AG04450 (cell line): ENCODE measurements at regions not wholly inside any gene's neighbourhood (a gene's known extent, or its start where the extent isn't known, plus 50 kb on each side); places are given as distances from the start of the nearest gene placed in this dataset.

ENCODE experiments used
- CTCF ChIA-PET: fragments of 300-600, 350-600 bp; formaldehyde crosslinking; extraction: SDS; loops from one replicate; lab custom pipeline; 2022; ENCODE audit warnings: antibody characterized with exemption, inconsistent platforms; lab: Charles Lee
- POLR2A ChIA-PET: fragments of 350-600 bp; formaldehyde crosslinking; extraction: SDS; loops from one replicate; lab custom pipeline; 2021; ENCODE audit warnings: antibody characterized with exemption, inconsistent platforms; lab: Yijun Ruan, JAX
- DNase-seq: peaks from one replicate; pipeline ENCODE4 v3.0.0-alpha.2; 2011; ENCODE audit warnings: low read depth, low spot score
- H3K27ac ChIP-seq: one replicate; pipeline ENCODE4 v1.5.1; 2012; ENCODE audit warnings: low read depth, low read length, control low read depth
- H3K27me3 ChIP-seq: one replicate; pipeline ENCODE4 v1.6.0; 2012; ENCODE audit warnings: low read length; ENCODE audit not compliant: control insufficient read depth, insufficient read depth
- H3K4me3 ChIP-seq: 2 replicates; pipeline ENCODE4 v1.5.1; 2011; ENCODE audit warnings: mild to moderate bottlenecking, low read depth, low read length, control low read depth
- H3K9me3 ChIP-seq: 2 replicates; pipeline ENCODE4 v1.5.1; 2012; ENCODE audit warnings: low read length; ENCODE audit not compliant: control insufficient read depth, insufficient read depth
- TF ChIP-seq, protein P1 (sequence below): IDR thresholded peaks from 2 replicates; pipeline ENCODE4 v1.5.1; 2011; ENCODE audit warnings: low read depth, low read length, control low read depth, inconsistent platforms

DNA sequence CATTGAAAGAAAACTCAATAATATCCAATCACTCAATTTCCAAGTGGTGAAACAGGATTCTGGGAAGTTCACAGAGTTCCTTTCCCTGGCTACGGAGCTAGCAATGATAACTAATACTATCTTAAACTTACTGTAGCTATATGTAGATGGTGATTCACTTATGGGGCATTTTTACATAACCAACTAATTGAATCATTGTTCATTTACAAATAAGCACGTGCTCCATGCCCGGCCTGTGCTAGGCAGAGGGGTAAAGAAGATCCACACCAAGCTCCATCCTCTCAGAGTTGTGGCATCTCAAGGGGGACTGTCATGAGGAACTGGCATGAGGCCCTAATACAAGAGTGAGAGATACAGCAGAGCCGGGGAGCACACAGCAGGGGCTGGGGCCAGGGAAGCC is 176.3 kb downstream of the ANKRD30B start:
- no peak overlapping the region for H3K4me3 ChIP-seq
- TF ChIP-seq, protein P1, sequence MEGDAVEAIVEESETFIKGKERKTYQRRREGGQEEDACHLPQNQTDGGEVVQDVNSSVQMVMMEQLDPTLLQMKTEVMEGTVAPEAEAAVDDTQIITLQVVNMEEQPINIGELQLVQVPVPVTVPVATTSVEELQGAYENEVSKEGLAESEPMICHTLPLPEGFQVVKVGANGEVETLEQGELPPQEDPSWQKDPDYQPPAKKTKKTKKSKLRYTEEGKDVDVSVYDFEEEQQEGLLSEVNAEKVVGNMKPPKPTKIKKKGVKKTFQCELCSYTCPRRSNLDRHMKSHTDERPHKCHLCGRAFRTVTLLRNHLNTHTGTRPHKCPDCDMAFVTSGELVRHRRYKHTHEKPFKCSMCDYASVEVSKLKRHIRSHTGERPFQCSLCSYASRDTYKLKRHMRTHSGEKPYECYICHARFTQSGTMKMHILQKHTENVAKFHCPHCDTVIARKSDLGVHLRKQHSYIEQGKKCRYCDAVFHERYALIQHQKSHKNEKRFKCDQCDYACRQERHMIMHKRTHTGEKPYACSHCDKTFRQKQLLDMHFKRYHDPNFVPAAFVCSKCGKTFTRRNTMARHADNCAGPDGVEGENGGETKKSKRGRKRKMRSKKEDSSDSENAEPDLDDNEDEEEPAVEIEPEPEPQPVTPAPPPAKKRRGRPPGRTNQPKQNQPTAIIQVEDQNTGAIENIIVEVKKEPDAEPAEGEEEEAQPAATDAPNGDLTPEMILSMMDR, result no peak
- DNase-seq, result no peak

DNA sequence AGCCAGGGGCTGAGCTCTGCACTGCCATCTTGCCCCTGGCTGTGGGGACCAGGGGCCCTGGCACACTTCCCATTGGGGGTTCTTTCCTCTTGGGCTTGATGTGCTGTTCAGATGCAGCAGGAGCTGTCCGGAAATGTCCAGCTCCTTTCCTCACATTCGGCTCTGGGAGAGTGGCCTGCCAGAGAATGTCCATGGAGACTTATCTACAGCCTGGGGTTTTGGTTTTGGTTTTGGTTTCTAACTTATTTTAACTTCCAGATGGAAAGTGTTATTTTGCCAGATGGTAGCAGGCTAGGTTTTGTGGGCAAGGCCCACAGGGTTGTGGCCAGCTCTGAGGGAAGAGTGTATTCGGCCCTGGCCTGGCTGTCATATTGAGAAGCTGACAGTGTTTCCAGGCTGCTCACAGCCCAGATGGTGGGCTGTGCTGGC is 177.3 kb downstream of the ANKRD30B start:
- peaks cover 51% of the 10 kb centered on the region for H3K9me3 ChIP-seq
- no peak for DNase-seq
- H3K4me3 ChIP-seq, result no peak overlapping the region
- TF ChIP-seq, protein P1, result no peak
- ChIA-PET POLR2A (no interaction called here), CTCF (no interaction called here)
- no peak overlapping the region for H3K27ac ChIP-seq
- H3K27me3 ChIP-seq, result no peaks in the 10 kb centered on the region

More for the DNA sequence above, 176.3 kb downstream of the ANKRD30B start:
- CTCF ChIA-PET, result no interaction called here
- Histone ChIP-seq H3K9me3 (peaks cover 51% of the 10 kb centered on the region), H3K27me3 (no peaks in the 10 kb centered on the region), H3K27ac (no peak overlapping the region)
- POLR2A ChIA-PET, result no interaction called here

DNA sequence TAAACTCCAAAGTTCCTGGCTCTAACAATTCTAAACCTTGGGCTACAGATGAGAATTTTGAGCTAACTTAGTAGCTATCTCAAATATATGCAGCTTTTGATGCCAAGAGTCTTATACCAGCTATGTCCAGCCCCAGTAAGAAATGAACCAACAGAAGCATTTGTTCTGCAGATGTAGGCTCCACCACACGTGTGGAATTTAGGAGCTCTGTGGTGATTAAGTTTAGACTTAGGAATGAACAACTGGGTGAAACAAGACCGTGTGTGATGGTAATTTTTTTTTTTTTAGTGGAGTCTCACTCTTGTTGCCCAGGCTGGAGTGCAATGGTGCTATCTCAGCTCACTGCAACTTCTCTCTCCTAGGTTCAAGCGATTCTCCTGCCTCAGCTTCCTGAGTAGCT is 179.7 kb downstream of the ANKRD30B start:
- ChIA-PET POLR2A (no interaction called here), CTCF (no interaction called here)
- Histone ChIP-seq H3K27ac (no peak overlapping the region), H3K4me3 (no peak overlapping the region), H3K9me3 (peaks cover 55% of the 10 kb centered on the region), H3K27me3 (no peaks in the 10 kb centered on the region)
- TF ChIP-seq, protein P1, result no peak
- no peak for DNase-seq

DNA sequence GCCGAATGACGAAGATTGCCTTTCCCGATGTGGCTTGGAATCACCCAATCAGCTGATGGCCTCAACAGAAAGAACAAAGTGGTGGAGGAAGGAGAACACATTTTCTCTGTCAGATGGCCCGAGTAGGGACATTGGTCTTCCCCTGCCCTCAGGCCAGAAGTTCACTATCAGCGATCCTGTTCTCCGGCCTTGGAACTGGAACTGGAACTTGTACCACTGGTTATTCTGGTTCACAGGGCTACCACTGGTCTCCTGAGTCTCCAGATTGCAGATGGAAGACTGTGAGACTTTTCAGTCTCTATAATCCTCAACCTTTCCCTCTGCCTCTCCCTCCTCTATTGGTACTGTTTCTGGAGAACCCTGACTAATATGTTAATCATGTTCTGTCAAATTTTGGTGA is 180.4 kb downstream of the ANKRD30B start:
- POLR2A ChIA-PET, result no interaction called here
- Histone ChIP-seq H3K27ac (no peak overlapping the region), H3K4me3 (no peak overlapping the region), H3K27me3 (no peaks in the 10 kb centered on the region), H3K9me3 (peaks cover 53% of the 10 kb centered on the region)
- DNase-seq, result no peak
- CTCF ChIA-PET, result no interaction called here
- TF ChIP-seq, protein P1, result no peak

DNA sequence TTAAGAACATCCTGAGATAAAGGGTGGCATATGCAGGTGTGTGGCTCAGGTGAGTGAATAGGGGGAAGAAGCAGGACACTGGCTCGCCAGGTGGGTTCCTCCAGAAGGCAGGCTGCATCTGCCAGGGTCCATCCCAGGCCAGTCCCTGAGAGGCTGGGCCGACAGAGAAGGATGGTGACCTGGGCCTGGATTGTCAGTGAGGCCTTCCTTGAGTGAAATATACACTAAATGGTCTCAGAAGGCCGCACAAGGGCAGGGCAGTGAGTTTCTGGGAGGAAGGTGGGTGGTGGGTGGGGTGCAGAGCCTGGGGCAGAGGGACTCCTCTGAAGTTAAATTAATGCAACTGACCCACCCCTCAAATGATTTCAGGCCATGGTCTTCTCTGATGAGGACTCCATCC is 182.1 kb downstream of the ANKRD30B start:
- H3K27me3 ChIP-seq, result no peaks in the 10 kb centered on the region
- POLR2A ChIA-PET, result no interaction called here
- DNase-seq, result no peak
- no peak overlapping the region for H3K27ac ChIP-seq
- CTCF ChIA-PET, result no interaction called here
- H3K4me3 ChIP-seq, result no peak overlapping the region
- TF ChIP-seq, protein P1, result no peak
- peaks cover 61% of the 10 kb centered on the region for H3K9me3 ChIP-seq
